GM06990 (cell line): ENCODE measurements at regions not wholly inside any gene's neighbourhood (a gene's known extent, or its start where the extent isn't known, plus 50 kb on each side); places are given as distances from the start of the nearest gene placed in this dataset.

ENCODE experiments used
- DNase-seq: peaks from one replicate; pipeline ENCODE4 v3.0.0-alpha.2; 2011; ENCODE audit not compliant: insufficient read length; ENCODE audit errors: extremely low read depth
- H3K27me3 ChIP-seq: replicated peaks from 2 replicates; pipeline ENCODE4 v1.6.0; 2011; ENCODE audit warnings: low read length; ENCODE audit not compliant: control insufficient read depth, insufficient read depth
- H3K36me3 ChIP-seq: 2 replicates; pipeline ENCODE4 v1.5.1; 2011; ENCODE audit warnings: low read length; ENCODE audit not compliant: control insufficient read depth, insufficient read depth
- H3K4me3 ChIP-seq: replicated peaks from 2 replicates; pipeline ENCODE4 v1.5.1; 2011; ENCODE audit warnings: low read depth, mild to moderate bottlenecking, control low read depth, low read length
- TF ChIP-seq, protein P1 (sequence below): IDR thresholded peaks from 2 replicates; pipeline ENCODE4 v1.5.1; 2011; ENCODE audit warnings: low read length, control low read depth, mild to moderate bottlenecking, inconsistent platforms; ENCODE audit not compliant: insufficient read depth, poor library complexity, severe bottlenecking

GRCh38 chr2:12127638-12128037 lies 381.2 kb downstream of the LPIN1 start:
- TF ChIP-seq, protein P1, sequence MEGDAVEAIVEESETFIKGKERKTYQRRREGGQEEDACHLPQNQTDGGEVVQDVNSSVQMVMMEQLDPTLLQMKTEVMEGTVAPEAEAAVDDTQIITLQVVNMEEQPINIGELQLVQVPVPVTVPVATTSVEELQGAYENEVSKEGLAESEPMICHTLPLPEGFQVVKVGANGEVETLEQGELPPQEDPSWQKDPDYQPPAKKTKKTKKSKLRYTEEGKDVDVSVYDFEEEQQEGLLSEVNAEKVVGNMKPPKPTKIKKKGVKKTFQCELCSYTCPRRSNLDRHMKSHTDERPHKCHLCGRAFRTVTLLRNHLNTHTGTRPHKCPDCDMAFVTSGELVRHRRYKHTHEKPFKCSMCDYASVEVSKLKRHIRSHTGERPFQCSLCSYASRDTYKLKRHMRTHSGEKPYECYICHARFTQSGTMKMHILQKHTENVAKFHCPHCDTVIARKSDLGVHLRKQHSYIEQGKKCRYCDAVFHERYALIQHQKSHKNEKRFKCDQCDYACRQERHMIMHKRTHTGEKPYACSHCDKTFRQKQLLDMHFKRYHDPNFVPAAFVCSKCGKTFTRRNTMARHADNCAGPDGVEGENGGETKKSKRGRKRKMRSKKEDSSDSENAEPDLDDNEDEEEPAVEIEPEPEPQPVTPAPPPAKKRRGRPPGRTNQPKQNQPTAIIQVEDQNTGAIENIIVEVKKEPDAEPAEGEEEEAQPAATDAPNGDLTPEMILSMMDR: no peak
- Histone ChIP-seq H3K4me3 (no peak overlapping the region), H3K27me3 (no peaks in the 10 kb centered on the region), H3K36me3 (no peaks in the 10 kb centered on the region)
- DNase-seq: peak; percentile 33

DNA sequence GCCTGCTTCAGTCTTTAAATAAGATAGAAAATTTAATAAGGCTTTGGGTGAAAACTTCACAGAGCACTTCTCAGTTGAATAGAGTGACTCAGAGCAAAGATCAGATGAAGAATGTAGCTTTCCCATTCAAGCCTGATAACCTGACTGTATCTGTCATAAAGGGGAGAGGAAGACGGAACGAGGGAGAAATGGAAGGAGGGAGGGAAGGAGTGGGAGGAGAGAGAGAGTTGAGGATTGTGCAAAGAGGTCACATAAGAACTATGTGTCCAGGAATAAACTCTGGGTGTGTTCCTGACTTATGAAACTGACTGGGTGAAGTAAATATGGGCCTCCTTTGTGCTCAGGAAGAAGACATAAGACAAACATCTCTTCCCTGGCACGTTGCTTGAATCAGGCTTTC lies 385.5 kb downstream of the LPIN1 start:
- DNase-seq: no peak
- Histone ChIP-seq H3K4me3 (no peak overlapping the region), H3K27me3 (no peaks in the 10 kb centered on the region), H3K36me3 (no peaks in the 10 kb centered on the region)
- TF ChIP-seq, protein P1: no peak

- Histone ChIP-seq H3K4me3 (no peak overlapping the region), H3K36me3 (no peaks in the 10 kb centered on the region), H3K27me3 (no peaks in the 10 kb centered on the region)
- TF ChIP-seq, protein P1: no peak
- DNase-seq: no peak
Observed at GRCh38 chr2:12141618-12142258, 395.3 kb downstream of the LPIN1 start.

DNA sequence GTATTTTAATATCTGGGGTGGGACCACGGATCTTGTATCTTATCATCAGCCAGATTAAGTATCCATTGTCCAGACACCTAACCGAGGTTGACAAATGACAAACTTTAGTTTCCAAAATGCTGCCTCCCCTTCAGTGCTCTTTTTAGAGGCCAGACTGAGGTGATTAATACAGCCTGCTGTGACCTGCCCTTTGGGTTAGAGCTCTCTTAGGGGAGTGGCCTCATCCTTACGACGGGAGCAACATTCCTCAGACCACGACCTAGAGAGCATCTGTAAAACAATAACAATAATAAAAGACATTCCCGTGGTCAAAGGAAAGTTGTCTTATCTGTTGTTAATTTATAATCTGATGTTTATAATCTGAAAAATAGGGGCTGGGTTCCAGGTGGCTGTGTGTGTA lies 405.3 kb downstream of the LPIN1 start:
- TF ChIP-seq, protein P1: no peak
- DNase-seq: no peak
- no peaks in the 10 kb centered on the region for H3K27me3 ChIP-seq
- H3K4me3 ChIP-seq: no peak overlapping the region
- no peaks in the 10 kb centered on the region for H3K36me3 ChIP-seq

GRCh38 chr2:12152888-12153287 lies 406.5 kb downstream of the LPIN1 start:
- Histone ChIP-seq H3K27me3 (no peaks in the 10 kb centered on the region), H3K4me3 (no peak overlapping the region), H3K36me3 (no peaks in the 10 kb centered on the region)
- TF ChIP-seq, protein P1: no peak
- no peak for DNase-seq
